Keratinocyte (primary cell): ENCODE measurements at regions not wholly inside any gene's neighbourhood (a gene's known extent, or its start where the extent isn't known, plus 50 kb on each side); places are given as distances from the start of the nearest gene placed in this dataset.

Source experiments
- CTCF ChIP-seq, 3 experiments: IDR thresholded peaks in 1 of 3; conservative IDR thresholded peaks in 1 of 3; optimal IDR thresholded peaks in 1 of 3; 2 replicates in 2 of 3; 3 replicates in 1 of 3; pipeline versions ENCODE3 to v1.5.1; 2011; ENCODE audit warnings: low read length in 3 of 3, mild to moderate bottlenecking in 3 of 3, moderate library complexity in 2 of 3, control low read depth in 1 of 3, inconsistent platforms in 1 of 3; ENCODE audit not compliant: insufficient read depth in 2 of 3; ENCODE audit errors: extremely low read depth in 1 of 3
- EZH2 ChIP-seq: IDR thresholded peaks from one replicate; pipeline ENCODE4 v1.6.1; 2012; ENCODE audit warnings: inconsistent platforms, mild to moderate bottlenecking, low read length, moderate library complexity

DNA sequence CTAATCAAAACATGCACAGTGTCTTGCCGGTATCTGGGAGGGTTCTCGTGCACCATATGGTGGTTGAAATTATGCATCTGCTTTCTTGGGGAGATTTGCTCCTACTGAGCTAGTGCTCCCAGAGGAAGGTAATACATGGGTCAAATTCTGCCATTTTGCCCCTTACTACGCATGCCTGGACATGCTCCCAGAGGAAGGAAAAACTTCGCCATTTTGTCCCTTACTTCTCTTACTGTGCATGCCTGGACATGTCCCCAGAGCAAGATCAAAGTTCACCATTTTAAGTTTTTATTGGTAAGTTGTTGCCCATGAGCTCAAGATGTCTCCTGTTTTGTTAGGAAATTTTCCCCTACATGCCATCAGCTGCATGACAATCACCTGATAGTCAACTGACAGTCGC, 252.1 kb upstream of the KLHL4 start:
- TF ChIP-seq CTCF (optimal IDR thresholded peaks at IDR 0.05 in 1 of 3, IDR thresholded peaks at IDR 0.05 in 1 of 3, conservative IDR thresholded peaks at IDR 0.05 in 1 of 3; ENCODE audit: extremely low read depth in 1 of 3, insufficient read depth in 2 of 3, low read length in 3 of 3) (no peak), EZH2 (no peak)
